22Rv1 (cell line): ENCODE measurements at regions not wholly inside any gene's neighbourhood (a gene's known extent, or its start where the extent isn't known, plus 50 kb on each side); places are given as distances from the start of the nearest gene placed in this dataset.

ENCODE experiments used
- H3K27ac ChIP-seq: fragments of 450-650 bp; 2 replicates; pipeline ENCODE4 v1.5.1; 2017
- CTCF ChIP-seq: fragments of 450-650 bp; IDR thresholded peaks from 2 replicates; pipeline ENCODE4 v1.5.1; 2017; ENCODE audit warnings: mild to moderate bottlenecking
- ZFX ChIP-seq: fragments of 450-650 bp; IDR thresholded peaks from 2 replicates; pipeline ENCODE4 v1.6.1; 2017; ENCODE audit warnings: antibody characterized with exemption, borderline replicate concordance

- TF ChIP-seq ZFX (no peak), CTCF (no peak)
- H3K27ac ChIP-seq = no peak overlapping the region
Measured at GRCh38 chr2:14313341-14313740, 319.2 kb upstream of the LRATD1 start.

GRCh38 chr2:14316594-14316993 is 315.9 kb upstream of the LRATD1 start:
- TF ChIP-seq CTCF (no peak), ZFX (no peak)

GRCh38 chr2:14321357-14321756 is 311.2 kb upstream of the LRATD1 start:
- no peak overlapping the region for H3K27ac ChIP-seq
- TF ChIP-seq ZFX (no peak), CTCF (no peak)

More at GRCh38 chr2:14316594-14316993, 315.9 kb upstream of the LRATD1 start:
- no peak overlapping the region for H3K27ac ChIP-seq

GRCh38 chr2:14322306-14322705 is 310.2 kb upstream of the LRATD1 start:
- TF ChIP-seq CTCF (no peak), ZFX (no peak)
- H3K27ac ChIP-seq = no peak overlapping the region

GRCh38 chr2:14324308-14324707 is 308.2 kb upstream of the LRATD1 start:
- TF ChIP-seq CTCF (no peak), ZFX (no peak)
- no peak overlapping the region for H3K27ac ChIP-seq

GRCh38 chr2:14330884-14331283 is 301.6 kb upstream of the LRATD1 start:
- no peak overlapping the region for H3K27ac ChIP-seq
- no peak for TF ChIP-seq ZFX
- TF ChIP-seq CTCF = no peak

GRCh38 chr2:14336759-14337382 is 295.6 kb upstream of the LRATD1 start:
- H3K27ac ChIP-seq = no peak overlapping the region
- TF ChIP-seq ZFX = no peak
- no peak for TF ChIP-seq CTCF
